ENCODE measurements at regions not wholly inside any gene's neighbourhood (a gene's known extent, or its start where the extent isn't known, plus 50 kb on each side); places are given as distances from the start of the nearest gene placed in this dataset.
"Not testable (repeated sequence)": the region's sequence is repeated elsewhere in the genome, so short reads cannot be mapped to it uniquely, and the experiment has no call there.

- ATAC-seq (ENCODE audit: poor library complexity) (no peak), DNase-seq (no peak)
- intact Hi-C loops (cut with DNase I), result no loop called here
Observed at GRCh38 chr2:19209575-19210341, 148.7 kb downstream of the OSR1 start.

- DNase-seq, result no peak
- intact Hi-C loops (cut with DNase I), result no loop called here
Observed at GRCh38 chr2:19208479-19209199, 149.8 kb downstream of the OSR1 start.

GRCh38 chr2:19207452-19207851 is 151.0 kb downstream of the OSR1 start:
- ATAC-seq (ENCODE audit: poor library complexity) (peak; percentile 73), DNase-seq (no peak)
- intact Hi-C loops (cut with DNase I), result no loop called here

More at GRCh38 chr2:19208479-19209199, 149.8 kb downstream of the OSR1 start:
- ATAC-seq (ENCODE audit: poor library complexity), result no peak

GRCh38 chr2:19205983-19206533 is 152.4 kb downstream of the OSR1 start:
- intact Hi-C loops (cut with DNase I), result no loop called here
- ATAC-seq (ENCODE audit: poor library complexity) (peak; percentile 12), DNase-seq (no peak)

- no peak for ATAC-seq (ENCODE audit: poor library complexity)
- intact Hi-C loops (cut with DNase I), result no loop called here
- DNase-seq, result no peak
Observed at GRCh38 chr2:19203866-19204265, 154.6 kb downstream of the OSR1 start.

GRCh38 chr2:19201911-19202462 is 156.4 kb downstream of the OSR1 start:
- intact Hi-C loops (cut with DNase I), result no loop called here
- no peak for ATAC-seq (ENCODE audit: poor library complexity)
- no peak for DNase-seq

GRCh38 chr2:19198381-19198780 is 160.0 kb downstream of the OSR1 start:
- DNase-seq, result peak; percentile 56
- ATAC-seq (ENCODE audit: poor library complexity), result no peak
- intact Hi-C loops (cut with DNase I), result no loop called here

GRCh38 chr2:19195661-19196060 is 162.8 kb downstream of the OSR1 start:
- ATAC-seq (ENCODE audit: poor library complexity) (no peak), DNase-seq (no peak)
- intact Hi-C loops (cut with DNase I), result no loop called here

GRCh38 chr2:19189391-19189790 is 169.0 kb downstream of the OSR1 start:
- DNase-seq (no peak), ATAC-seq (ENCODE audit: poor library complexity) (no peak)
- intact Hi-C loops (cut with DNase I), result no loop called here

- intact Hi-C loops (cut with DNase I), result no loop called here
- DNase-seq (no peak), ATAC-seq (ENCODE audit: poor library complexity) (no peak)
Observed at GRCh38 chr2:19187323-19188020, 171.0 kb downstream of the OSR1 start.

- DNase-seq (no peak), ATAC-seq (ENCODE audit: poor library complexity) (no peak)
- intact Hi-C loops (cut with DNase I), result no loop called here
Observed at GRCh38 chr2:19185086-19185485, 173.3 kb downstream of the OSR1 start.

GRCh38 chr2:19178175-19178574 is 180.2 kb downstream of the OSR1 start:
- ATAC-seq (ENCODE audit: poor library complexity) (peak; percentile 97), DNase-seq (peak; percentile 37)
- intact Hi-C loops (cut with DNase I), result no loop called here

GRCh38 chr2:19176977-19177376 is 181.4 kb downstream of the OSR1 start:
- ATAC-seq (ENCODE audit: poor library complexity) (no peak), DNase-seq (no peak)
- intact Hi-C loops (cut with DNase I), result no loop called here

GRCh38 chr2:19176172-19176852 is 182.1 kb downstream of the OSR1 start:
- DNase-seq (no peak), ATAC-seq (ENCODE audit: poor library complexity) (no peak)
- intact Hi-C loops (cut with DNase I), result no loop called here

- no peak for DNase-seq
- intact Hi-C loops (cut with DNase I), result no loop called here
- ATAC-seq (ENCODE audit: poor library complexity), result no peak
Observed at GRCh38 chr2:19174176-19174575, 184.2 kb downstream of the OSR1 start.

GRCh38 chr2:19171409-19171808 is 187.0 kb downstream of the OSR1 start:
- DNase-seq, result no peak
- intact Hi-C loops (cut with DNase I), result no loop called here
- ATAC-seq (ENCODE audit: poor library complexity), result no peak

- intact Hi-C loops (cut with DNase I), result no loop called here
- ATAC-seq (ENCODE audit: poor library complexity) (no peak), DNase-seq (no peak)
Observed at GRCh38 chr2:19169134-19169768, 189.2 kb downstream of the OSR1 start.

- ATAC-seq (ENCODE audit: poor library complexity); intact Hi-C loops (cut with DNase I): not testable (repeated sequence)
Observed at GRCh38 chr2:19164099-19164498, 194.3 kb downstream of the OSR1 start.

More at GRCh38 chr2:19164099-19164498, 194.3 kb downstream of the OSR1 start:
- not testable (repeated sequence) for DNase-seq

Measured in Right ventricle myocardium superior (tissue), 1 donor.